ENCODE measurements at regions not wholly inside any gene's neighbourhood (a gene's known extent, or its start where the extent isn't known, plus 50 kb on each side); places are given as distances from the start of the nearest gene placed in this dataset.

GRCh38 chr3:117928836-117929235 lies 1105.8 kb downstream of the IGSF11 start:
- CTCF ChIA-PET, result no interaction called here
- POLR2A ChIA-PET, result no interaction called here
- DNase-seq (ENCODE audit: extremely low spot score), result no peak
- TF ChIP-seq FOXM1 (IDR thresholded peaks at IDR 0.05; ENCODE audit: borderline replicate concordance) (no peak), ARNT (IDR thresholded peaks at IDR 0.05) (no peak), NFRKB (IDR thresholded peaks at IDR 0.05) (no peak), TARDBP (IDR thresholded peaks at IDR 0.05) (no peak), HDGF (IDR thresholded peaks at IDR 0.05; ENCODE audit: borderline replicate concordance) (no peak), ZNF384 (IDR thresholded peaks at IDR 0.05) (no peak), FOXK2 (IDR thresholded peaks at IDR 0.05) (no peak), CTBP1 (IDR thresholded peaks at IDR 0.05; ENCODE audit: borderline replicate concordance) (no peak), ELF4 (IDR thresholded peaks at IDR 0.05) (no peak), PKNOX1 (IDR thresholded peaks at IDR 0.05) (no peak)

GRCh38 chr3:117932441-117932840 lies 1102.2 kb downstream of the IGSF11 start:
- TF ChIP-seq HDGF (IDR thresholded peaks at IDR 0.05; ENCODE audit: borderline replicate concordance), result no peak
- no peak for TF ChIP-seq PKNOX1 (IDR thresholded peaks at IDR 0.05)
- TF ChIP-seq NFRKB (IDR thresholded peaks at IDR 0.05), result no peak
- no peak for TF ChIP-seq TARDBP (IDR thresholded peaks at IDR 0.05)
- TF ChIP-seq SUZ12 (IDR thresholded peaks at IDR 0.05), result no peak
- TF ChIP-seq FOXK2 (IDR thresholded peaks at IDR 0.05), result no peak
- TF ChIP-seq ARNT (IDR thresholded peaks at IDR 0.05), result no peak
- TF ChIP-seq L3MBTL2 (conservative IDR thresholded peaks at IDR 0.05), result no peak
- no peak for TF ChIP-seq ZNF384 (IDR thresholded peaks at IDR 0.05)
- TF ChIP-seq FOXM1 (IDR thresholded peaks at IDR 0.05; ENCODE audit: borderline replicate concordance), result no peak
- TF ChIP-seq CTBP1 (IDR thresholded peaks at IDR 0.05; ENCODE audit: borderline replicate concordance), result no peak
- TF ChIP-seq ELF4 (IDR thresholded peaks at IDR 0.05), result no peak
- no peak for TF ChIP-seq BHLHE40 (IDR thresholded peaks at IDR 0.05; ENCODE audit: borderline replicate concordance)
- TF ChIP-seq LEF1 (IDR thresholded peaks at IDR 0.05; ENCODE audit: borderline replicate concordance), result no peak
- no peak for DNase-seq (ENCODE audit: extremely low spot score)
- POLR2A ChIA-PET, result no interaction called here
- CTCF ChIA-PET, result no interaction called here

- DNase-seq (ENCODE audit: extremely low spot score), result no peak
- TF ChIP-seq SP1 (IDR thresholded peaks at IDR 0.05), result no peak
- no peak for TF ChIP-seq TARDBP (IDR thresholded peaks at IDR 0.05)
- TF ChIP-seq SUZ12 (IDR thresholded peaks at IDR 0.05), result no peak
- no peak for TF ChIP-seq ZNF384 (IDR thresholded peaks at IDR 0.05)
- POLR2A ChIA-PET, result no interaction called here
- CTCF ChIA-PET, result no interaction called here
Measured at GRCh38 chr3:117936159-117936558, 1098.5 kb downstream of the IGSF11 start.

- ChIA-PET CTCF (no interaction called here), POLR2A (no interaction called here)
Measured at GRCh38 chr3:117938974-117939373, 1095.7 kb downstream of the IGSF11 start.

GRCh38 chr3:117939425-117940027 lies 1095.1 kb downstream of the IGSF11 start:
- DNase-seq (ENCODE audit: extremely low spot score), result no peak
- TF ChIP-seq FOXA1 (IDR thresholded peaks at IDR 0.05), result no peak
- TF ChIP-seq SP1 (IDR thresholded peaks at IDR 0.05), result no peak
- no peak for TF ChIP-seq L3MBTL2 (conservative IDR thresholded peaks at IDR 0.05)
- no peak for TF ChIP-seq CTBP1 (IDR thresholded peaks at IDR 0.05; ENCODE audit: borderline replicate concordance)
- TF ChIP-seq ARNT (IDR thresholded peaks at IDR 0.05), result no peak
- TF ChIP-seq ZNF384 (IDR thresholded peaks at IDR 0.05), result no peak
- no peak for TF ChIP-seq HDGF (IDR thresholded peaks at IDR 0.05; ENCODE audit: borderline replicate concordance)
- no peak for TF ChIP-seq LEF1 (IDR thresholded peaks at IDR 0.05; ENCODE audit: borderline replicate concordance)
- no peak for TF ChIP-seq SUZ12 (IDR thresholded peaks at IDR 0.05)
- no peak for TF ChIP-seq NFRKB (IDR thresholded peaks at IDR 0.05)
- no peak for TF ChIP-seq PKNOX1 (IDR thresholded peaks at IDR 0.05)
- TF ChIP-seq FOXK2 (IDR thresholded peaks at IDR 0.05), result no peak
- no peak for TF ChIP-seq TARDBP (IDR thresholded peaks at IDR 0.05)
- TF ChIP-seq BHLHE40 (IDR thresholded peaks at IDR 0.05; ENCODE audit: borderline replicate concordance), result no peak
- TF ChIP-seq FOXM1 (IDR thresholded peaks at IDR 0.05; ENCODE audit: borderline replicate concordance), result no peak
- TF ChIP-seq ELF4 (IDR thresholded peaks at IDR 0.05), result no peak
- ChIA-PET CTCF (no interaction called here), POLR2A (no interaction called here)

More at GRCh38 chr3:117938974-117939373, 1095.7 kb downstream of the IGSF11 start:
- TF ChIP-seq ARNT (IDR thresholded peaks at IDR 0.05), result no peak
- TF ChIP-seq PKNOX1 (IDR thresholded peaks at IDR 0.05), result no peak
- no peak for TF ChIP-seq LEF1 (IDR thresholded peaks at IDR 0.05; ENCODE audit: borderline replicate concordance)
- no peak for TF ChIP-seq FOXM1 (IDR thresholded peaks at IDR 0.05; ENCODE audit: borderline replicate concordance)
- TF ChIP-seq ELF4 (IDR thresholded peaks at IDR 0.05), result no peak
- no peak for TF ChIP-seq FOXA1 (IDR thresholded peaks at IDR 0.05)
- TF ChIP-seq TARDBP (IDR thresholded peaks at IDR 0.05), result no peak
- TF ChIP-seq L3MBTL2 (conservative IDR thresholded peaks at IDR 0.05), result no peak
- TF ChIP-seq HDGF (IDR thresholded peaks at IDR 0.05; ENCODE audit: borderline replicate concordance), result no peak
- no peak for TF ChIP-seq FOXK2 (IDR thresholded peaks at IDR 0.05)
- no peak for TF ChIP-seq CTBP1 (IDR thresholded peaks at IDR 0.05; ENCODE audit: borderline replicate concordance)
- TF ChIP-seq SP1 (IDR thresholded peaks at IDR 0.05), result no peak
- TF ChIP-seq BHLHE40 (IDR thresholded peaks at IDR 0.05; ENCODE audit: borderline replicate concordance), result no peak
- no peak for TF ChIP-seq ZNF384 (IDR thresholded peaks at IDR 0.05)
- no peak for TF ChIP-seq NFRKB (IDR thresholded peaks at IDR 0.05)
- TF ChIP-seq SUZ12 (IDR thresholded peaks at IDR 0.05), result no peak
- DNase-seq (ENCODE audit: extremely low spot score), result no peak
